HTR-8/SVneo (cell line): ENCODE measurements at regions not wholly inside any gene's neighbourhood (a gene's known extent, or its start where the extent isn't known, plus 50 kb on each side); places are given as distances from the start of the nearest gene placed in this dataset.
"Not testable (repeated sequence)": the region's sequence is repeated elsewhere in the genome, so short reads cannot be mapped to it uniquely, and the experiment has no call there.

ENCODE experiments used
- DNase-seq: peaks from one replicate; pipeline ENCODE4 v3.0.0; 2011; ENCODE audit warnings: low spot score, mixed read lengths; ENCODE audit not compliant: insufficient read length
- FAIRE-seq: peaks from 2 replicates; lab custom pipeline; 2011; peaks lifted over from hg19 to GRCh38; lab: Jason Lieb, UNC

GRCh38 chr4:40681600-40681999 lies 51.9 kb upstream of the RBM47 start:
- no peak for FAIRE-seq
- DNase-seq: no peak

GRCh38 chr4:40682290-40683101 lies 52.8 kb upstream of the RBM47 start:
- no peak for FAIRE-seq

GRCh38 chr4:40683536-40684145 lies 54.0 kb upstream of the RBM47 start:
- not testable (repeated sequence) for FAIRE-seq, DNase-seq

More at GRCh38 chr4:40682290-40683101, 52.8 kb upstream of the RBM47 start:
- no peak for DNase-seq

- DNase-seq (no peak), FAIRE-seq (no peak)
Observed at GRCh38 chr4:40684404-40684803, 54.7 kb upstream of the RBM47 start.

- DNase-seq (peak; percentile 51), FAIRE-seq (peak; percentile 59)
Observed at GRCh38 chr4:40685300-40685699, 55.6 kb upstream of the RBM47 start.

- DNase-seq: no peak
- no peak for FAIRE-seq
Observed at GRCh38 chr4:40686081-40686913, 56.6 kb upstream of the RBM47 start.

- FAIRE-seq (no peak), DNase-seq (no peak)
Observed at GRCh38 chr4:40687676-40688389, 58.2 kb upstream of the RBM47 start.

GRCh38 chr4:40688446-40689095 lies 58.9 kb upstream of the RBM47 start:
- DNase-seq: no peak
- no peak for FAIRE-seq

- FAIRE-seq: no peak
- DNase-seq: no peak
Observed at GRCh38 chr4:40693946-40694345, 55.8 kb upstream of the NSUN7 start.

GRCh38 chr4:40697476-40697875 lies 52.3 kb upstream of the NSUN7 start:
- DNase-seq, FAIRE-seq: not testable (repeated sequence)

- no peak for FAIRE-seq
- DNase-seq: no peak
Observed at GRCh38 chr4:40698733-40699132, 51.0 kb upstream of the NSUN7 start.

- DNase-seq (peak; percentile 13), FAIRE-seq (no peak)
Observed at GRCh38 chr4:40699648-40700047, 50.1 kb upstream of the NSUN7 start.
